ENCODE measurements at regions not wholly inside any gene's neighbourhood (a gene's known extent, or its start where the extent isn't known, plus 50 kb on each side); places are given as distances from the start of the nearest gene placed in this dataset.

GRCh38 chr9:117869287-117869686, 165.1 kb downstream of the TLR4 start:
- TF ChIP-seq SIN3A (IDR thresholded peaks at IDR 0.05; ENCODE audit: borderline replicate concordance, insufficient read depth, low read length) = no peak
- TF ChIP-seq, protein P1, sequence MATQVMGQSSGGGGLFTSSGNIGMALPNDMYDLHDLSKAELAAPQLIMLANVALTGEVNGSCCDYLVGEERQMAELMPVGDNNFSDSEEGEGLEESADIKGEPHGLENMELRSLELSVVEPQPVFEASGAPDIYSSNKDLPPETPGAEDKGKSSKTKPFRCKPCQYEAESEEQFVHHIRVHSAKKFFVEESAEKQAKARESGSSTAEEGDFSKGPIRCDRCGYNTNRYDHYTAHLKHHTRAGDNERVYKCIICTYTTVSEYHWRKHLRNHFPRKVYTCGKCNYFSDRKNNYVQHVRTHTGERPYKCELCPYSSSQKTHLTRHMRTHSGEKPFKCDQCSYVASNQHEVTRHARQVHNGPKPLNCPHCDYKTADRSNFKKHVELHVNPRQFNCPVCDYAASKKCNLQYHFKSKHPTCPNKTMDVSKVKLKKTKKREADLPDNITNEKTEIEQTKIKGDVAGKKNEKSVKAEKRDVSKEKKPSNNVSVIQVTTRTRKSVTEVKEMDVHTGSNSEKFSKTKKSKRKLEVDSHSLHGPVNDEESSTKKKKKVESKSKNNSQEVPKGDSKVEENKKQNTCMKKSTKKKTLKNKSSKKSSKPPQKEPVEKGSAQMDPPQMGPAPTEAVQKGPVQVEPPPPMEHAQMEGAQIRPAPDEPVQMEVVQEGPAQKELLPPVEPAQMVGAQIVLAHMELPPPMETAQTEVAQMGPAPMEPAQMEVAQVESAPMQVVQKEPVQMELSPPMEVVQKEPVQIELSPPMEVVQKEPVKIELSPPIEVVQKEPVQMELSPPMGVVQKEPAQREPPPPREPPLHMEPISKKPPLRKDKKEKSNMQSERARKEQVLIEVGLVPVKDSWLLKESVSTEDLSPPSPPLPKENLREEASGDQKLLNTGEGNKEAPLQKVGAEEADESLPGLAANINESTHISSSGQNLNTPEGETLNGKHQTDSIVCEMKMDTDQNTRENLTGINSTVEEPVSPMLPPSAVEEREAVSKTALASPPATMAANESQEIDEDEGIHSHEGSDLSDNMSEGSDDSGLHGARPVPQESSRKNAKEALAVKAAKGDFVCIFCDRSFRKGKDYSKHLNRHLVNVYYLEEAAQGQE (IDR thresholded peaks at IDR 0.05; ENCODE audit: insufficient read depth in 1 of 2, low read depth in 2 of 2, low read length in 2 of 2) = no peak
- TF ChIP-seq POLR2AphosphoS5 (IDR thresholded peaks at IDR 0.05; ENCODE audit: low read depth, low read length) = no peak
- TF ChIP-seq TAF1 (IDR thresholded peaks at IDR 0.05; ENCODE audit: borderline replicate concordance, insufficient read depth, low read length) = no peak
- TF ChIP-seq FOXP2 (optimal IDR thresholded peaks at IDR 0.05; ENCODE audit: borderline replicate concordance, extremely low read depth, extremely low read length, insufficient read depth) = no peak

- TF ChIP-seq FOXP2 (optimal IDR thresholded peaks at IDR 0.05; ENCODE audit: borderline replicate concordance, extremely low read depth, extremely low read length, insufficient read depth) (no peak), SIN3A (IDR thresholded peaks at IDR 0.05; ENCODE audit: borderline replicate concordance, insufficient read depth, low read length) (no peak), POLR2AphosphoS5 (IDR thresholded peaks at IDR 0.05; ENCODE audit: low read depth, low read length) (no peak), TAF1 (IDR thresholded peaks at IDR 0.05; ENCODE audit: borderline replicate concordance, insufficient read depth, low read length) (no peak)
- TF ChIP-seq, protein P1 (IDR thresholded peaks at IDR 0.05; ENCODE audit: insufficient read depth in 1 of 2, low read depth in 2 of 2, low read length in 2 of 2) = no peak
Observed at GRCh38 chr9:117869712-117870111, 165.5 kb downstream of the TLR4 start.

- no peak for TF ChIP-seq TAF1 (IDR thresholded peaks at IDR 0.05; ENCODE audit: borderline replicate concordance, insufficient read depth, low read length)
- TF ChIP-seq FOXP2 (optimal IDR thresholded peaks at IDR 0.05; ENCODE audit: borderline replicate concordance, extremely low read depth, extremely low read length, insufficient read depth) = no peak
- TF ChIP-seq, protein P1 (IDR thresholded peaks at IDR 0.05; ENCODE audit: insufficient read depth in 1 of 2, low read depth in 2 of 2, low read length in 2 of 2) = no peak
- TF ChIP-seq SIN3A (IDR thresholded peaks at IDR 0.05; ENCODE audit: borderline replicate concordance, insufficient read depth, low read length) = no peak
- no peak for TF ChIP-seq POLR2AphosphoS5 (IDR thresholded peaks at IDR 0.05; ENCODE audit: low read depth, low read length)
Observed at GRCh38 chr9:117873664-117874063, 169.5 kb downstream of the TLR4 start.

GRCh38 chr9:117875886-117876285, 171.7 kb downstream of the TLR4 start:
- no peak for TF ChIP-seq TAF1 (IDR thresholded peaks at IDR 0.05; ENCODE audit: borderline replicate concordance, insufficient read depth, low read length)
- no peak for TF ChIP-seq SIN3A (IDR thresholded peaks at IDR 0.05; ENCODE audit: borderline replicate concordance, insufficient read depth, low read length)
- TF ChIP-seq FOXP2 (optimal IDR thresholded peaks at IDR 0.05; ENCODE audit: borderline replicate concordance, extremely low read depth, extremely low read length, insufficient read depth) = no peak

GRCh38 chr9:117882171-117882570, 178.0 kb downstream of the TLR4 start:
- TF ChIP-seq FOXP2 (optimal IDR thresholded peaks at IDR 0.05; ENCODE audit: borderline replicate concordance, extremely low read depth, extremely low read length, insufficient read depth) (no peak), SIN3A (IDR thresholded peaks at IDR 0.05; ENCODE audit: borderline replicate concordance, insufficient read depth, low read length) (no peak), POLR2AphosphoS5 (IDR thresholded peaks at IDR 0.05; ENCODE audit: low read depth, low read length) (no peak), TAF1 (IDR thresholded peaks at IDR 0.05; ENCODE audit: borderline replicate concordance, insufficient read depth, low read length) (no peak)
- TF ChIP-seq, protein P1 (IDR thresholded peaks at IDR 0.05; ENCODE audit: insufficient read depth in 1 of 2, low read depth in 2 of 2, low read length in 2 of 2) = no peak
